GM12878 (cell line): ENCODE measurements at regions not wholly inside any gene's neighbourhood (a gene's known extent, or its start where the extent isn't known, plus 50 kb on each side); places are given as distances from the start of the nearest gene placed in this dataset.

Experiments used
- ATAC-seq: fragments of 200-7000 bp; cut with Tn5 transposase; 3 replicates; pipeline ENCODE4 v1.9.1; 2020; ENCODE audit warnings: mild to moderate bottlenecking, moderate library complexity
- BruUV-seq: library from RNA; stranded (reverse); fragments of 400-500 nt; replicated peaks from 2 replicates; lab custom pipeline; 2021; lab: Mats Ljungman, UMichigan
- CTCF ChIA-PET: fragments of 300-600 bp; sonication (Branson Sonifier 250); formaldehyde crosslinking; extraction: SDS; loops from one replicate; lab custom pipeline; 2021; ENCODE audit warnings: inconsistent platforms; lab: Yijun Ruan, JAX
- POLR2A ChIA-PET: fragments of 350-600 bp; formaldehyde crosslinking; extraction: SDS; loops from one replicate; lab custom pipeline; 2021; ENCODE audit warnings: inconsistent platforms; lab: Charles Lee
- RAD21 ChIA-PET: fragments of 300-600 bp; sonication (Branson Sonifier 250); formaldehyde crosslinking; loops from one replicate; lab custom pipeline; 2023; ENCODE audit warnings: antibody characterized with exemption; ENCODE audit not compliant: unreplicated experiment; lab: Charles Lee
- SMC1A ChIA-PET: fragments of 300-600 bp; sonication (Branson Sonifier 250); formaldehyde crosslinking; loops from one replicate; lab custom pipeline; 2023; ENCODE audit not compliant: unreplicated experiment, uncharacterized antibody; lab: Charles Lee
- DNase-seq: peaks from one replicate; pipeline ENCODE4 v3.0.0-alpha.2; 2011; ENCODE audit warnings: low read depth, low spot score
- FAIRE-seq: peaks from 3 replicates; lab custom pipeline; 2011; peaks lifted over from hg19 to GRCh38; lab: Jason Lieb, UNC
- H2AFZ ChIP-seq: 2 replicates; pipeline ENCODE4 v1.6.0; 2011; ENCODE audit warnings: low read depth, low read length, control low read depth; ENCODE audit not compliant: control insufficient read depth
- H3K27ac ChIP-seq: 2 replicates; pipeline ENCODE4 v1.5.1; 2011; ENCODE audit warnings: control low read depth; ENCODE audit not compliant: control insufficient read depth, insufficient read depth
- H3K27me3 ChIP-seq, 2 experiments: replicated peaks in 1 of 2; 2 replicates each; pipeline versions ENCODE4 v1.6.0 to v1.6.1; 2011; ENCODE audit warnings: low read length in 1 of 2; ENCODE audit not compliant: control insufficient read depth in 2 of 2, insufficient read depth in 2 of 2
- H3K36me3 ChIP-seq, 2 experiments: 2 replicates each; pipeline ENCODE4 v1.5.1; 2011; ENCODE audit warnings: low read length in 1 of 2; ENCODE audit not compliant: control insufficient read depth in 2 of 2, insufficient read depth in 2 of 2
- H3K4me1 ChIP-seq: 2 replicates; pipeline ENCODE4 v1.6.1; 2011; ENCODE audit warnings: mild to moderate bottlenecking, low read length, moderate library complexity, mixed read lengths; ENCODE audit not compliant: control insufficient read depth, insufficient read depth
- H3K4me2 ChIP-seq: 2 replicates; pipeline ENCODE4 v1.6.0; 2011; ENCODE audit warnings: control low read depth; ENCODE audit not compliant: control insufficient read depth, insufficient read depth
- H3K4me3 ChIP-seq: fragments of 200-600 bp; sonication (generic); 2 replicates; pipeline ENCODE4 v1.5.1; 2016
- H3K79me2 ChIP-seq: 2 replicates; pipeline ENCODE4 v1.6.0; 2011; ENCODE audit warnings: low read length; ENCODE audit not compliant: control insufficient read depth, insufficient read depth
- H3K9ac ChIP-seq: 2 replicates; pipeline ENCODE4 v1.8.0; 2011; ENCODE audit warnings: low read length, control low read depth, mixed read lengths; ENCODE audit not compliant: control insufficient read depth, insufficient read depth
- H3K9me3 ChIP-seq: replicated peaks from 3 replicates; pipeline ENCODE4 v1.5.1; 2011; ENCODE audit warnings: mild to moderate bottlenecking, low read length; ENCODE audit not compliant: control insufficient read depth, insufficient read depth
- H4K20me1 ChIP-seq: 2 replicates; pipeline ENCODE4 v1.6.0; 2011; ENCODE audit not compliant: control insufficient read depth, insufficient read depth
- CBFB ChIP-seq: IDR thresholded peaks from 2 replicates; pipeline ENCODE4 v1.6.1; 2016; ENCODE audit warnings: antibody characterized with exemption, low read depth
- DPF2 ChIP-seq: fragments of 450-650 bp; IDR thresholded peaks from 2 replicates; pipeline ENCODE4 v1.6.1; 2017; ENCODE audit warnings: mild to moderate bottlenecking
- EZH2 ChIP-seq: IDR thresholded peaks from 2 replicates; pipeline ENCODE4 v1.6.1; 2012; ENCODE audit warnings: low read depth, mild to moderate bottlenecking, control low read depth, inconsistent platforms, low read length, borderline replicate concordance; ENCODE audit not compliant: control insufficient read depth
- GATAD2B ChIP-seq: fragments of 450-650 bp; conservative IDR thresholded peaks from 2 replicates; pipeline ENCODE4 v1.6.1; 2017; ENCODE audit warnings: low read depth, mild to moderate bottlenecking, moderate library complexity
- MEF2A ChIP-seq: IDR thresholded peaks from 2 replicates; pipeline ENCODE4 v1.6.1; 2011; ENCODE audit warnings: low read depth, mild to moderate bottlenecking, low read length, moderate library complexity; ENCODE audit not compliant: insufficient read depth
- MYB ChIP-seq: fragments of 150-350 bp; IDR thresholded peaks from 2 replicates; pipeline ENCODE4 v1.6.1; 2014; ENCODE audit warnings: mild to moderate bottlenecking, low read depth, low read length, borderline replicate concordance
- NFXL1 ChIP-seq: fragments of 450-650 bp; IDR thresholded peaks from 2 replicates; pipeline ENCODE4 v1.6.1; 2017; ENCODE audit warnings: antibody characterized with exemption, mild to moderate bottlenecking, borderline replicate concordance
- NR2C2 ChIP-seq: IDR thresholded peaks from 2 replicates; pipeline ENCODE4 v1.6.1; 2011; ENCODE audit warnings: borderline replicate concordance, low read depth; ENCODE audit not compliant: control insufficient read depth, insufficient read length
- RAD21 ChIP-seq: IDR thresholded peaks from 2 replicates; pipeline ENCODE4 v1.6.1; 2011; ENCODE audit warnings: mild to moderate bottlenecking, low read depth, low read length, moderate library complexity; ENCODE audit not compliant: insufficient read depth
- RB1 ChIP-seq: fragments of 450-650 bp; formaldehyde crosslinking; IDR thresholded peaks from 2 replicates; pipeline ENCODE4 v1.6.1; 2017; ENCODE audit warnings: mild to moderate bottlenecking, borderline replicate concordance
- SIX5 ChIP-seq: IDR thresholded peaks from 2 replicates; pipeline ENCODE4 v1.6.1; 2011; ENCODE audit warnings: mild to moderate bottlenecking, low read depth, low read length, moderate library complexity; ENCODE audit not compliant: severe bottlenecking
- YY1 ChIP-seq: IDR thresholded peaks from 2 replicates; pipeline ENCODE4 v1.6.1; 2011; ENCODE audit warnings: low read depth, mild to moderate bottlenecking, low read length
- ZNF274 ChIP-seq: IDR thresholded peaks from one replicate; pipeline ENCODE4 v1.8.0; 2011; ENCODE audit not compliant: insufficient read length, insufficient read depth
- ZNF592 ChIP-seq: fragments of 450-650 bp; IDR thresholded peaks from 2 replicates; pipeline ENCODE4 v1.6.1; 2017; ENCODE audit warnings: mild to moderate bottlenecking, moderate library complexity
- ZZZ3 ChIP-seq: IDR thresholded peaks from 2 replicates; pipeline ENCODE4 v1.6.1; 2011; ENCODE audit warnings: low read depth; ENCODE audit not compliant: control insufficient read depth, insufficient read length
- WGBS: methylation state at CpG from one replicate; pipeline ENCODE4 v1.1.6; 2016; ENCODE audit warnings: low lambda C conversion rate; ENCODE audit not compliant: insufficient replicate concordance, insufficient coverage; ENCODE audit errors: missing lambda C conversion rate; 5-methylcytosine and 5-hydroxymethylcytosine counted together
- in situ Hi-C: fragments of 300-500 bp; cut with MboI; formaldehyde crosslinking; loops from 9 replicates; pipeline ENCODE4 v1.14.3; 2018; ENCODE audit warnings: mixed read lengths
- intact Hi-C: fragments of 100-400 bp; cut with micrococcal nuclease; formaldehyde crosslinking; loops from one replicate; pipeline ENCODE4 v1.14.2; 2022; ENCODE audit not compliant: unreplicated experiment
- TF ChIP-seq, protein P1 (sequence below): fragments of 150-350 bp; IDR thresholded peaks from 2 replicates; pipeline ENCODE4 v1.6.1; 2016; ENCODE audit warnings: low read depth, low read length

DNA sequence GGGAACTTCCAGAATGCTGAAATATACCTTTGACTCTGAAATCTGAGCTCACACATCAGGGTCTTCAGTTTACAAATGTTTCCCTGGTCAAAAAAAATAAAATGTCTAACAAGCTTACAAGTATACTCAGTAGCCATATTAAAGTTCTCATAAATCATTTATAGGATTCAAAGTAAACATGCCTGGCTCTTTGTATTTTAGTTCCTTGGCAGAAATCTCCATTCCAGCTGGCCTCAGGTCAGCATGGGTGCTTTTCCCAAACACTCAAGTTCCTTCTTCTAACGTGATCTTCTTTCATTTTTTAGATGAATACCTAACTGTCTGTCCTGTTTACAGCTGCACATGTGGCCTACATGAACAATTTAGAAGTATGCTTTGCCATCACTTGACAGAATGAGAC lies 263.2 kb downstream of the GAS1 start:
- no peak for TF ChIP-seq DPF2
- TF ChIP-seq ZNF592: no peak
- no peak for TF ChIP-seq CBFB
- no peak for TF ChIP-seq ZZZ3
- TF ChIP-seq MEF2A: no peak
- no peak for TF ChIP-seq YY1
- TF ChIP-seq MYB: no peak
- TF ChIP-seq EZH2: no peak
- no peak for TF ChIP-seq NFXL1
- TF ChIP-seq RAD21: no peak
- no peak for TF ChIP-seq NR2C2
- TF ChIP-seq GATAD2B: no peak
- no peak for TF ChIP-seq SIX5
- TF ChIP-seq, protein P1, sequence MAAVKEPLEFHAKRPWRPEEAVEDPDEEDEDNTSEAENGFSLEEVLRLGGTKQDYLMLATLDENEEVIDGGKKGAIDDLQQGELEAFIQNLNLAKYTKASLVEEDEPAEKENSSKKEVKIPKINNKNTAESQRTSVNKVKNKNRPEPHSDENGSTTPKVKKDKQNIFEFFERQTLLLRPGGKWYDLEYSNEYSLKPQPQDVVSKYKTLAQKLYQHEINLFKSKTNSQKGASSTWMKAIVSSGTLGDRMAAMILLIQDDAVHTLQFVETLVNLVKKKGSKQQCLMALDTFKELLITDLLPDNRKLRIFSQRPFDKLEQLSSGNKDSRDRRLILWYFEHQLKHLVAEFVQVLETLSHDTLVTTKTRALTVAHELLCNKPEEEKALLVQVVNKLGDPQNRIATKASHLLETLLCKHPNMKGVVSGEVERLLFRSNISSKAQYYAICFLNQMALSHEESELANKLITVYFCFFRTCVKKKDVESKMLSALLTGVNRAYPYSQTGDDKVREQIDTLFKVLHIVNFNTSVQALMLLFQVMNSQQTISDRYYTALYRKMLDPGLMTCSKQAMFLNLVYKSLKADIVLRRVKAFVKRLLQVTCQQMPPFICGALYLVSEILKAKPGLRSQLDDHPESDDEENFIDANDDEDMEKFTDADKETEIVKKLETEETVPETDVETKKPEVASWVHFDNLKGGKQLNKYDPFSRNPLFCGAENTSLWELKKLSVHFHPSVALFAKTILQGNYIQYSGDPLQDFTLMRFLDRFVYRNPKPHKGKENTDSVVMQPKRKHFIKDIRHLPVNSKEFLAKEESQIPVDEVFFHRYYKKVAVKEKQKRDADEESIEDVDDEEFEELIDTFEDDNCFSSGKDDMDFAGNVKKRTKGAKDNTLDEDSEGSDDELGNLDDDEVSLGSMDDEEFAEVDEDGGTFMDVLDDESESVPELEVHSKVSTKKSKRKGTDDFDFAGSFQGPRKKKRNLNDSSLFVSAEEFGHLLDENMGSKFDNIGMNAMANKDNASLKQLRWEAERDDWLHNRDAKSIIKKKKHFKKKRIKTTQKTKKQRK: no peak
- TF ChIP-seq RB1: no peak
- TF ChIP-seq ZNF274: no peak
- no TSS peak for BruUV-seq
- Histone ChIP-seq H3K4me3 (no peak overlapping the region), H3K27ac (no peak overlapping the region), H3K79me2 (no peaks in the 10 kb centered on the region), H3K9me3 (no peaks in the 10 kb centered on the region), H2AFZ (no peak overlapping the region), H3K36me3 (no peaks in the 10 kb centered on the region), H3K27me3 (no peaks in the 10 kb centered on the region; a peak in 1 of 4 replicates), H3K4me2 (no peak overlapping the region), H4K20me1 (no peaks in the 10 kb centered on the region), H3K4me1 (no peaks in the 10 kb centered on the region), H3K9ac (no peak overlapping the region)
- ChIA-PET SMC1A (interaction anchor here (0.6 kb wide), 1 partner anchor 269 kb away, joined by 3 read pairs; no protein-coding TSS in a partner anchor), RAD21 (no interaction called here), POLR2A (no interaction called here), CTCF (no interaction called here)
- no peak for ATAC-seq
- in situ Hi-C loops (no loop called here), intact Hi-C loops (no loop called here)
- FAIRE-seq: no peak
- DNase-seq: no peak
- 4% methylated on average over 1 of the region's 1 CpG for WGBS
